Astrocyte (in vitro differentiated cells and primary cell): ENCODE measurements at regions not wholly inside any gene's neighbourhood (a gene's known extent, or its start where the extent isn't known, plus 50 kb on each side); places are given as distances from the start of the nearest gene placed in this dataset.

Experiments used
- DNase-seq: peaks from one replicate; pipeline ENCODE4 v3.0.0-alpha.2; 2010; ENCODE audit warnings: low read depth
- FAIRE-seq: peaks from 2 replicates; lab custom pipeline; 2011; peaks lifted over from hg19 to GRCh38; lab: Jason Lieb, UNC
- H2AFZ ChIP-seq: 2 replicates; pipeline ENCODE4 v1.6.0; 2012; ENCODE audit warnings: low read depth, low read length, inconsistent platforms
- H3K27ac ChIP-seq: 2 replicates; pipeline ENCODE4 v1.5.1; 2011; ENCODE audit warnings: low read depth, low read length, inconsistent platforms
- H3K27me3 ChIP-seq: 2 replicates; pipeline ENCODE4 v1.6.0; 2011; ENCODE audit warnings: low read length, inconsistent platforms; ENCODE audit not compliant: insufficient read depth
- H3K36me3 ChIP-seq: 2 replicates; pipeline ENCODE4 v1.5.1; 2011; ENCODE audit warnings: low read length, inconsistent platforms; ENCODE audit not compliant: insufficient read depth
- H3K4me1 ChIP-seq: 2 replicates; pipeline ENCODE4 v1.5.1; 2011; ENCODE audit warnings: low read length, inconsistent platforms; ENCODE audit not compliant: insufficient read depth
- H3K4me2 ChIP-seq: 2 replicates; pipeline ENCODE4 v1.6.0; 2012; ENCODE audit warnings: low read length, inconsistent platforms
- H3K4me3 ChIP-seq: 2 replicates; pipeline ENCODE4 v1.5.1; 2011; ENCODE audit warnings: low read depth, mild to moderate bottlenecking, low read length, inconsistent platforms; ENCODE audit not compliant: insufficient read depth
- H3K79me2 ChIP-seq: 2 replicates; pipeline ENCODE4 v1.6.0; 2012; ENCODE audit warnings: mild to moderate bottlenecking, low read length, inconsistent platforms; ENCODE audit not compliant: insufficient read depth
- H3K9ac ChIP-seq: 2 replicates; pipeline ENCODE4 v1.6.0; 2012; ENCODE audit warnings: mild to moderate bottlenecking, low read length, inconsistent platforms
- H3K9me3 ChIP-seq: 2 replicates; pipeline ENCODE4 v1.5.1; 2012; ENCODE audit warnings: low read depth, mild to moderate bottlenecking, low read length, inconsistent platforms; ENCODE audit not compliant: insufficient read depth
- H4K20me1 ChIP-seq: 2 replicates; pipeline ENCODE4 v1.6.0; 2012; ENCODE audit warnings: low read length, inconsistent platforms; ENCODE audit not compliant: insufficient read depth
- H3K27ac Mint-ChIP-seq: one replicate; pipeline ENCODE4 v1.8.0; 2021; ENCODE audit warnings: mild to moderate bottlenecking, mixed read lengths; ENCODE audit not compliant: unreplicated experiment
- H3K27me3 Mint-ChIP-seq: one replicate; pipeline ENCODE4 v1.8.0; 2021; ENCODE audit warnings: low read depth, mixed read lengths; ENCODE audit not compliant: unreplicated experiment
- H3K36me3 Mint-ChIP-seq: one replicate; pipeline ENCODE4 v1.8.0; 2021; ENCODE audit warnings: low read depth, mixed read lengths; ENCODE audit not compliant: unreplicated experiment
- H3K4me1 Mint-ChIP-seq: one replicate; pipeline ENCODE4 v1.8.0; 2021; ENCODE audit warnings: low read depth, mixed read lengths; ENCODE audit not compliant: unreplicated experiment
- H3K4me3 Mint-ChIP-seq: one replicate; pipeline ENCODE4 v1.8.0; 2021; ENCODE audit warnings: mild to moderate bottlenecking, moderate library complexity, mixed read lengths; ENCODE audit not compliant: unreplicated experiment
- H3K9me3 Mint-ChIP-seq: one replicate; pipeline ENCODE4 v1.8.0; 2021; ENCODE audit warnings: mild to moderate bottlenecking, mixed read lengths; ENCODE audit not compliant: unreplicated experiment
- CTCF ChIP-seq: IDR thresholded peaks from 2 replicates; pipeline ENCODE4 v1.5.1; 2011; ENCODE audit warnings: low read depth, mild to moderate bottlenecking, inconsistent platforms, low read length, moderate library complexity; ENCODE audit not compliant: insufficient read depth
- EZH2 ChIP-seq: IDR thresholded peaks from 2 replicates; pipeline ENCODE4 v1.6.1; 2012; ENCODE audit warnings: mild to moderate bottlenecking, low read length, inconsistent platforms; ENCODE audit not compliant: insufficient read depth

- Histone ChIP-seq H3K9ac (no peak overlapping the region), H3K4me3 (no peak overlapping the region), H4K20me1 (no peaks in the 10 kb centered on the region), H3K4me2 (no peak overlapping the region), H3K9me3 (no peaks in the 10 kb centered on the region), H2AFZ (no peak overlapping the region), H3K4me1 (no peaks in the 10 kb centered on the region), H3K27ac (no peak overlapping the region), H3K27me3 (peaks cover 9% of the 10 kb centered on the region), H3K79me2 (no peaks in the 10 kb centered on the region), H3K36me3 (no peaks in the 10 kb centered on the region)
- TF ChIP-seq CTCF, result no peak
- no peak for TF ChIP-seq EZH2
- Mint-ChIP-seq H3K9me3 (peaks cover 2% of the 10 kb centered on the region), H3K27ac (no peak overlapping the region), H3K4me3 (no peak overlapping the region), H3K27me3 (peaks cover 50% of the 10 kb centered on the region), H3K4me1 (peaks cover 7% of the 10 kb centered on the region), H3K36me3 (peaks cover 2% of the 10 kb centered on the region)
- no peak for DNase-seq
- no peak for FAIRE-seq
These were observed 61.2 kb upstream of the TRABD2B start for GRCh38 chr1:48058135-48059025.

- Histone ChIP-seq H3K4me1 (peaks cover 8% of the 10 kb centered on the region), H3K79me2 (no peaks in the 10 kb centered on the region), H3K36me3 (no peaks in the 10 kb centered on the region), H3K27me3 (peaks cover 9% of the 10 kb centered on the region), H3K27ac (no peak overlapping the region), H3K4me3 (no peak overlapping the region), H3K9me3 (no peaks in the 10 kb centered on the region), H3K9ac (no peak overlapping the region), H4K20me1 (no peaks in the 10 kb centered on the region), H2AFZ (no peak overlapping the region), H3K4me2 (no peak overlapping the region)
- Mint-ChIP-seq H3K4me3 (no peak overlapping the region), H3K9me3 (peaks cover 2% of the 10 kb centered on the region), H3K27me3 (peaks cover 50% of the 10 kb centered on the region), H3K36me3 (peaks cover 2% of the 10 kb centered on the region), H3K4me1 (peaks cover 14% of the 10 kb centered on the region), H3K27ac (no peak overlapping the region)
- DNase-seq, result no peak
- FAIRE-seq, result no peak
- TF ChIP-seq CTCF, result no peak
- TF ChIP-seq EZH2, result no peak
These were observed 60.1 kb upstream of the TRABD2B start for GRCh38 chr1:48057249-48057648.
